Frontal cortex (tissue), 3 donors: ENCODE measurements at regions not wholly inside any gene's neighbourhood (a gene's known extent, or its start where the extent isn't known, plus 50 kb on each side); places are given as distances from the start of the nearest gene placed in this dataset.
A peak's percentile ranks its signal among the peaks of the same experiment; 100 is the strongest.

ENCODE experiments used
- DNase-seq, 2 donors: peaks; one replicate each; pipeline ENCODE4 v3.0.0; 2012; ENCODE audit warnings: low spot score in 2 of 2
- FAIRE-seq: peaks from 2 replicates; lab custom pipeline; 2012; peaks lifted over from hg19 to GRCh38; lab: Jason Lieb, UNC
- donor health status: control.
- donor health status: control.
- donor health status: control.

- peak; percentile 47 to 65 for DNase-seq
- no peak for FAIRE-seq
Observed at GRCh38 chr9:96048956-96049831, 173.7 kb downstream of the ERCC6L2 start.

DNA sequence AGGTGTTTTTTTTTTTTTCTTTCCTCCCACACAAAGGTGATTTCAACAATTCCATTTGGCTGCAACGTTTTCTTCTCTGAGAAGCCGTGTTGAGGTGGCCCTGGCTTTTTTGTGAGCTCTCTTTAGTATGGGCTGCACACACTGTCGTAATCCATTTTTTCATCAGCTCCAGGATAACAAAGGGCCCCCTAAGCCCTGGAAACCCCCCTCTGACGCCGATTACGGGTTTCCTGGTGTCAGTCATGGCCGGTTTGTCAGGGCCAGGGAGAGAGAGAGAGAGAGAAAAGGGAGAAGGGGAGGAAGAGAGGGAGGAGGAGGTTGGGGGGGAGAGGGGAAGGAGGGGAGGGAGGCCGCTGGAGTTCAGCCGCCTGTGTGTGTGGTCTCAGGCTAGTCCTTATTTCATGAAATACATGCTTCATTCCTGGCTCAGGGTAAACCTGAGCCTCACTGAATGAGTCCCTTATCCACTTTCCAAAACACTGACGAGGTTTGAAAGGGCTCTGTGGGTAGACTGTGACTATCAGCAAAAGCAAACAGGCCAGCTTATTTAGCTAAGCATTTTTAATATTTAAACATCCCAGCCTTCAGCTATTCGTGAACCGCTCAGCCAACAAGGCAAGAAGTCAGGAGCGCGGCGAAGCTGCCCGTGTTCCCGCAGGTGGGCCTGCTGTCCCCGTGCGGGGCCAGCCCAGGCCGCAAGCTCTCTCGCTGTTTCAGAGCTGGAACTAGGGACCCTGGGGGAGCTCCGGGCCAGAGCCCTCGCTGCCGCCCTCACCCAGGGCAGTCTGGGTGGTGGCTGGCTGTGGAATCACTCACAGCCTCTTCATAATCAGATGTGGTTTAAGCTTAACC lies 172.8 kb downstream of the ERCC6L2 start:
- DNase-seq (peak in 1 of 2 donors; percentile 32), FAIRE-seq (no peak)

- no peak for FAIRE-seq
- no peak for DNase-seq
Observed at GRCh38 chr9:96047741-96048103, 172.2 kb downstream of the ERCC6L2 start.

GRCh38 chr9:96047116-96047639 lies 171.7 kb downstream of the ERCC6L2 start:
- FAIRE-seq (no peak), DNase-seq (no peak)

DNA sequence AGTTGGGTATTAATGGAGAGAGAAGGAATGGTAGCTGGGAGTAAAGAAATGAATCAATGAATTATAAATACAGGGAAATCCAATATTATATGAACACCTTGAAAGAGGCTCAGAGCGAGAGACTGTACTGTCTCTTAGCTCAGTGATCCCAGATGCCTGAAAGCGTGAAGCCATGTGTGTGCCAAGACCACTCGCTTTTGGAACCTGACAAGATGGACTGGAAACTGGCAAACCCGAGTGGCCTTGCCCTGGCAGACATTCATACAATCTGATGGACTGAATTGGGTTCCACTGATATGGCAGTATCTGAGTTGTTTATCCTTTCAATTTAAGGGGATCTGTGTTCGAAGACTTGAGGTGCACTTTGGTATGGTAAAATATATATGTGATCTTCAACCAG lies 170.3 kb downstream of the ERCC6L2 start:
- no peak for FAIRE-seq
- DNase-seq = no peak

GRCh38 chr9:96044401-96044800 lies 168.9 kb downstream of the ERCC6L2 start:
- DNase-seq (no peak), FAIRE-seq (no peak)

GRCh38 chr9:96040591-96041461 lies 165.3 kb downstream of the ERCC6L2 start:
- DNase-seq = no peak
- no peak for FAIRE-seq

DNA sequence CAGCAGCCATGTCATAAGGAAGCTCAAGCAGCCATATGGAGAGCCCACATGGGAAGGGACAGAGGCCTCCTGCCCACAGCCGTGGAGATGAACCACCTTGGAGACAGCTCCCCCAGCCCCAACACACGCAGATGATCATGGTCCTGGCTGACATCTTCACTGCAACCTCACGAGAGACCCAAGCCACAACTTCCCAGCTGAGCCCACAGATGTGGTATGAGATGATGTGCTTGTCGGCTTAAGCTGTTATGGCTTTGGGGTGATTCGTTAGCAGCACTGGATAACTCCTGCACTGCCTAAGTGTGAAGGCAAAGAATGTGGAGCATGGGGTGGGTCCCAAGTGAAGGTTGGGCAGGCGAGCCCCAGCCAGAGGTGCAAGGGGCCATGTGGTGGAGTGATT lies 163.4 kb downstream of the ERCC6L2 start:
- no peak for FAIRE-seq
- DNase-seq = no peak

- FAIRE-seq (no peak), DNase-seq (no peak)
Observed at GRCh38 chr9:96038271-96038670, 162.8 kb downstream of the ERCC6L2 start.

- FAIRE-seq = no peak
- DNase-seq = no peak
Observed at GRCh38 chr9:96034553-96035122, 159.1 kb downstream of the ERCC6L2 start.

GRCh38 chr9:96033896-96034295 lies 158.4 kb downstream of the ERCC6L2 start:
- FAIRE-seq (no peak), DNase-seq (no peak)

DNA sequence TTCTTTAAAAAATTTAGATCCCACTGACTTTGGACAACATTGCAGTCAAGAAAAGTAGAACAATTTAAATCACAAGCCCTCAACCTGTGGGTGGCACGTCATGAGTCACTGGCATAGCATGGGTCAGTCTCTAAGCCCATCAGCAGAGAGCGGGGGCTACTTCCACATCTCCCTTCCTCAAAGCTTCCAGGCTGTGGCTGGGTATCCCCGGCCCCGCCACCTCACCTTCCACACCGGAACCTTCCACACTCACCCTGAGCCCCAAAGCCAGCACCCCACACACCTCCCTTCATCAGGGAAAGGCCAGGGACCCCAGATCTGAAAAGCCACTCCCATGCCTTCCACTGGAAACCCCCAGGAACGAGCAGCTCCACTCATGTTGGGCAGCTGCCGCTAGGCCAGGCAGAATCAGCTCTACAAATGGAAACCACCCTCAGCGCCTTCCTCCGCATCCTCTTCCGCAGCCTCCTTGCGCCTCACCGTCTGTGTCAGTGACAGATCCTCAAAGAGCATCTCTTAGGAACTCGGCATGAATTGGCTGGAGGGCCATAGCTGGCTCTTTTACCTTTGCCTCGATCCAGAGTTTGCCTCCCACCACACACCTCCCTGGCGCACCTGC lies 156.5 kb downstream of the ERCC6L2 start:
- FAIRE-seq (no peak), DNase-seq (no peak)

GRCh38 chr9:96031366-96031824 lies 155.9 kb downstream of the ERCC6L2 start:
- FAIRE-seq (no peak), DNase-seq (no peak)

- no peak for DNase-seq
- FAIRE-seq = no peak
Observed at GRCh38 chr9:96029722-96030530, 154.4 kb downstream of the ERCC6L2 start.

- DNase-seq (peak; percentile 37 to 55), FAIRE-seq (no peak)
Observed at GRCh38 chr9:96027251-96028131, 152.0 kb downstream of the ERCC6L2 start.

DNA sequence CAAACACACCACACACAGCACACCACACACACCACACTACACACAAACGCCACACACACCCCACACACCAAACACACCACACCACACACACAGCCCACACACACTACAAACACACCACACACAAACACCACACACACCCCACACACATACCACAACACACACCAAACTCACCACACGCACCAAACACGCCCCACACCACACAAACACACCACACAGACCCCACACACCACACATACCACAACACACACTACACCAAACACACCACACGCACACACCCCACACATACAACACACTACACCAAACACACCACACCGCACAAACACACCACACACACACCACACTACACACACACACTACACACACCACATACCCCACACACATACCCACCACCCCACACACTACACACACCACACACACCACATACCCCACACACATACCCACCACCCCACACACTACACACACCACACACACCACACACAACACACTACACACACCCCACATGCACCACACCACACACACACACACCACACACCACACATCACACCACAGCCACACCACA lies 151.2 kb downstream of the ERCC6L2 start:
- no peak for DNase-seq
- no peak for FAIRE-seq
